Activated T-helper 9 cell treated with anti-CD3 and anti-CD28 coated beads, Interleukin-2, amount 50 U/mL, for 16 hours (primary cell): ENCODE measurements at regions not wholly inside any gene's neighbourhood (a gene's known extent, or its start where the extent isn't known, plus 50 kb on each side); places are given as distances from the start of the nearest gene placed in this dataset.

ENCODE experiments used
- DNase-seq: peaks from one replicate; pipeline ENCODE4 v3.0.0-alpha.2; 2020; ENCODE audit warnings: low read depth

GRCh38 chr4:22336822-22337221 is 179.0 kb downstream of the ADGRA3 start:
- no peak for DNase-seq

DNA sequence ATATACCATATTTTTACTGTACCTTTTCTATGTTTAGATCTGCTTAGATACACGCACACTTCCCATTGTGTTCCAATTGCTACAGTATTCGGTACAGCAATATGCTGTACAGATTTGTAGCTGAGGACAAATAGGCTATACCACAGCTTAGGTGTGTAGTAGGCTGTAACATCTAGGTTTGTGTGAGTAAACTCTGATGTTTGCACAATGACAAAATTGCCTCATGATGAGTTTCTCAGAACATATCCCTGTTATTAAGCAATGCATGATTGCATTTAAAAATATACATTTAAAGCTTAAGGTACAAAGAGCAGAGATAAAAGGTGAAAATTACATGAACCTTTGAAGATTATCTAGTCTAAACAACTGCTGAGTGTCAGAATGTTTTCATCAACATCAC is 181.7 kb downstream of the ADGRA3 start:
- no peak for DNase-seq

GRCh38 chr4:22324422-22324821 is 191.4 kb downstream of the ADGRA3 start:
- DNase-seq = no peak

DNA sequence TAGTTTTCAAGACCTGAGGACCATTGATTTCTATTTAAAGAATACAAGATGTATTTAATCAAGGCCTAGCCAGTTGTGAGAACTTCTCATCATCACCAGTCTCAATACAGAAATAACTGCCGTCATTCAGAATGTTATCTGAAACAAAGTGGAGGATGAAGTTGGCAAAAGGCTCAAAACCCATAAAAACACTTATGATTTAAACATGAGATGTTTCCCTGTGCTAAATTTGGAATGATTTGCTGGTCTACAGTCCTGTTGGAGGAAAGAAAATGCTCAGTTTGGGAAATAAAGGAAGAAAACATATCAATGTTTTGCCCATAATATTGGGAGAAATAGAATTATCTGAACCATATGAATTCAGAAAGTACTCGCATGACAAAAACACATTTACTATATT is 192.2 kb downstream of the ADGRA3 start:
- no peak for DNase-seq

- no peak for DNase-seq
Measured at GRCh38 chr4:22322996-22323395, 192.9 kb downstream of the ADGRA3 start.

GRCh38 chr4:22315628-22316027 is 200.2 kb downstream of the ADGRA3 start:
- DNase-seq = no peak

- DNase-seq = no peak
Measured at GRCh38 chr4:22313976-22314375, 201.9 kb downstream of the ADGRA3 start.

DNA sequence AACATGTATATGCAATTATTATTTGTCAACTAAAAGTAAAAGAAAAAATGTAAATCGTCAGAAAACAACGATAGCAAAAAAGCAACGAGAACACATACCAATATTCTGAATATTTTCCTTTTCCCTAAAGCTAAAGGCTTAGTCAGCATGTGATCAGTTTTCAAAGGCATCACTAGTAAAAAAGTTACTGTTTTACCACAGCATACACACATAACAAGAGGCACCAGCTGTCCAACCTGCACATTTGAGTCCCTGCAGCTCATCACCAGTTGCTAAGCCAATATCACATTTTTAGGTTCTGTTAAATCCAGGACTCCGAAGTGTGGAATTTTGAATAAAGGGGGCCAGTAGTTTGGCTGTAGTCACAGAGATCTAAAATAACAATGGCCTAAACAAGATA is 203.8 kb downstream of the ADGRA3 start:
- DNase-seq = no peak

- no peak for DNase-seq
Measured at GRCh38 chr4:22301253-22301652, 214.6 kb downstream of the ADGRA3 start.

DNA sequence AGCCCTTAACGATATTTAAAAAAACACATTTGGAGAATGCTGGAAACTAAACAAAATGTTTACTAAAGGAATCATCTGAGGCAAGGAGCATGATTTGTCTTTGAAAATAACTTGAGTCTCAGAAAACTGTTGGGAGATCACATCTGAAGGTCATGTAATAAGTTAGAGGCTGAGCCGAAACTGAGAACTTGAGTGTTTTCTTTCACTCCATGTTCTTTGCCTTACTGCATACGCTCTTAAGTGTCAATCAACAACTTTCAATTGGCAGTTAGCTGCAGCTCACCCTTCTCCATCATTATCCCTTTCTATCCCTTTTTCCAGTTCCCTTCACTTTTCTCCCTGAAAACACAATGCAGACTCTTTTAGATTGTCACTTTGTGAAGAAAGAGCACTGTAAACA is 216.2 kb downstream of the ADGRA3 start:
- DNase-seq = no peak

GRCh38 chr4:22287631-22288030 is 228.2 kb downstream of the ADGRA3 start:
- no peak for DNase-seq

DNA sequence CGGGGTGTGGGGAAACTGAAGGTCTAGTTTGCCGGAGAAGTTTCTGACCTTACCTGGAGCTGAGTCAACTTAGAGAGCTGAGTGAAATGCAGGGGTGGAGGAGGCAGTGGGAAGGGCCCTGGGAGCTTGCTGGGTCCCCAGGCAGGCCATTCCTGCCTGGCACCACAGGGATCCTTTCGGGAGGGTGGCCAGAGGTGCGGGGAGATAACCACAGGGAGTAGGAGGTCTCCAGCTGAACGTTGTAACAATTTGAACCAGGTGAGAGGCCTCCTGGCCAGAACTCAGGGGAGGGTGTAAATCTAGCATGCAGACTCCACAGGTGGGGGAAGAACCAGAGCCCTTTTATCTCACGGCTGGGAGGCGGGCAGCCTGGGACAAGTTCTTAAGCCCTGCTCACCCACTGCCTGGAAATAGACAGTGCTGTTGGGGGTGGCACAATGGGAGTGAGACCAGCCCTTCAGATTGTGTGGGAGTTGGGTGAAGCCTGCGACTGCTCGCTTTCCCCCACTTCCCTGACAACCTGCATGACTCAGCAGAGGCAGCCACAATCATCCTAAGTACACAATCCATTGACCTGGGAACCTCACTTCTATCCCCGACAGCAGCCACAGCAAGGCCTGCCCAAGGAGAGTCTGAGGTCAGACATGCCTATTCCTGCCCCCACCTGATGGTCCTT is 247.4 kb downstream of the ADGRA3 start:
- no peak for DNase-seq

DNA sequence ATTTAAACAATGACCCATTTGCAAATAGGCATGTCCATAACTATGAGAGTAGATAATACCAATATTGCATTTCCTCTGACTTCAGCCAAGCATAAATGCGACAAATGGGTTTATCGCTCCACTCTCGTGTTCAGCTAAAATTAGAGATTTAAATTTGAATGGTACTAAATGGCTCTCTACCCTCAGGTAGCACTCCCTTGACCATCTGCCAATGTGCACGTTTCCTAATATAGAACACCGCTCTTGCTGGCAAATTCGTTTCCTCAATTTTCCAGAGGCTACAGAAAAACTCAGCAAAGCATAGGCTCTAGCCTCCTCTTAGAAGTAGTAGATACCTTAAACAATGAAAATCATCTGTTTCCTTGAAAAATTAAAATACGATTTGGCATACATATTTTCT is 251.6 kb downstream of the ADGRA3 start:
- no peak for DNase-seq

DNA sequence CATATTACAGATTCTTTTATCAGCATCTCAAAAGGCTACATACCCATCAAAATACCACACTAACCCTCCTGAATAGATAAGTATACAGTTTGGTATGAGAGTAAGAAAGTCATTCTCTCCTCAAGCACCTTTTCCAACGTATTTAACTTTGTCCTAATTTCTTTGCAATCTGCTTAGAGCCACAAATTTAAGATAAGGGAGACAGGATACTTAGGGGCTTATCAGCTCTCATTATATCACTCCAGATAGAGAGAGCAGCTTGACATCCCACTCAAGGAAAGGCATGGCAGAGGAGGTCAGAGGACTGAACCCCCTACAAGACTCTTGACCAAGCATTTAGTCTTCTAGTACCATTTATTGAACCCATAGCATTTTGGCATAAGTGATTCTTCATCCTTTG is 262.4 kb downstream of the ADGRA3 start:
- no peak for DNase-seq

GRCh38 chr4:22246847-22247246 is 269.0 kb downstream of the ADGRA3 start:
- no peak for DNase-seq

DNA sequence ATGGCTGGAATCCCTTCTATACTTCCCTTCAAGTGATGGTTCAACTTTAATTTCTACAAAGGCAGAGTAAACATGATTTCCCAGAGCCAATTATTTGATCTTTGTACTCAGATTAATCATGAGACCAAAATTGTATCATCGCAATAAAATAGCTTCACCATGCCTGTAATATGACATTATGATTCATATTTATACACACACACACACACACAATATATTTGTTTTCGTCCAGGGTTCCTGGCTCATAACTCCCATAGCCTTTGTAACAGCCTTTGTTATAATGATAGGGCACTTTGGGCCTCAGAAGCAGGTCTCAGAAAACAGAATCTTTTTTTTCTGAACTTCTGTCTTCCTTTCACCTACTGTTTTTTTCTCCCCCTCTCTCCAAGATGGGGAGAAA is 270.6 kb downstream of the ADGRA3 start:
- DNase-seq = no peak

GRCh38 chr4:22241415-22241814 is 274.5 kb downstream of the ADGRA3 start:
- no peak for DNase-seq

DNA sequence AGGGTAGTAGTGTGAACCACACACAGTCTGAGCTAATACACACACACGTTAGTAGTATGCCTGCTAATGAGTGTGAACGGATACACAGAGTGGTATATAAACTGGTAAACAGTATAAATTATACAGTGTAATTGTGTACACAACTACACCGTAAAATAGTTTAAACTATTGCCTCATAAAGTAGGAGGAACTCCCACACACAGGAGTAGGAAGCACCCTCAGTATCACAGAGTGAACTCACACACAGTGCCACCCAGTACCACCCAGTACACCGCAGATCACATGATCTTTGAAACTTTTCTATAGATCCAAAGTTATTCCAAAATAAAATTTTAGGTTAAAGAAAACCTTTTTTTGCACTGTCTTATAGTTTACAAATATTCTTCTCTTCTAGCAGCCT is 275.1 kb downstream of the ADGRA3 start:
- no peak for DNase-seq

GRCh38 chr4:22238742-22239141 is 277.1 kb downstream of the ADGRA3 start:
- DNase-seq = no peak

DNA sequence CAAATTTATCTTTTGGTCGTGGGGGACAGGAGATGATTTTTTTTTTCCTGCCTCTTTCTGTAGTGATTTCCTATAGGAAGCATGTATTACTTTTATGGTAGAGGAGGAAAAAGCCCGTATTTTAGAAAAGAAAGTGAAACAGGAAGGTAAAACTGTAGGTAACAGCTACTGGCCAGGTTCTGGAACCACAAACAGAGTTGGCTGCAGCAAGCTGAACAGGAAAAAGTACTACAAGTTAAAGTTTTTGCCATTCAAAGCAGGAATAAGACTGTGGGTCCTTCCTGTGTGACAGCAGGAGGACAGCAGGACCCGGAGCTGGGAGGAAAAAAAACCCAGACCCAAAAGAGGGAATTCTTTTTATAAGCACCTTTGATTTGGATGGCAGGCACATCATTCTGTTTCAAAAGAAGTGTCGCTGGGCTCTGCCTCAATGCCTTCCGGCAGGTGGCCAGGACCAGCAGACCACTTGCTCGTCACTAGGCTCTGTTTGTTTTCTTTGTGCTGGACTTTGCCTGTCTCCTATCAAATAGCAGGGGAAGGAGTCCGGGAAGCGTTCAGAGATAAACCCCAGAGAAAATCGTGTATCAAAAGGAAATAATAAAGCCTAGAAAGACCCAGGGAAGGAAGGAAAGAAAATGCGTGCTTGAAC is 277.9 kb downstream of the ADGRA3 start:
- DNase-seq = no peak

DNA sequence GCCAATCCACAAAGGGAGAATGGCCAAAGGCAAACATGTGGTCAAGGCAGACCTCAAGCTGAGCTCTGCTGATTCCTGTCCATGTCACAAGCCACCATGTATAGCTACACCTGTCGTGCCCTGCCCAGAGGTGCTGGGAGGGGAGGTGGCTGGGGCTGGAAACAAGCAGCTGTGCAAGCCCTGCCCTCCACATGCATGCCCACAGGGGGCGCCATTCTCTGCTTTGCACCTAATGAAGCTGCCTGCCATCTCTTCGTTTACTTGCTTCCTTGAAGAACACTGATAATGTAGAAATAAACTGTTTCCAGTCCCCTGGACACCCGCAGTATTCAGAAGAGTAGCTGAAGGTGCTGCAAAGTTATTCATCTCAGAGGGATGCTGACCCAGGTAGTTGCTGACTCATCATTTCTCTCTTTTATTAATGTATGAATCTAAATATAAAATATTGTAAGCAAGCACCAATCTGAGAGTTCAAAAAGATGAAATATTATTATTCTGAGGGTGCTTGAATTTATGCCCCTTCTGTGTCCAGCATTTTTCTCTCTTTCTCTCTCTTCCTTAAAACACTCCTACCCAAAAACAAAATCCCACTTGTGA is 278.6 kb downstream of the ADGRA3 start:
- peak; percentile 1 for DNase-seq

DNA sequence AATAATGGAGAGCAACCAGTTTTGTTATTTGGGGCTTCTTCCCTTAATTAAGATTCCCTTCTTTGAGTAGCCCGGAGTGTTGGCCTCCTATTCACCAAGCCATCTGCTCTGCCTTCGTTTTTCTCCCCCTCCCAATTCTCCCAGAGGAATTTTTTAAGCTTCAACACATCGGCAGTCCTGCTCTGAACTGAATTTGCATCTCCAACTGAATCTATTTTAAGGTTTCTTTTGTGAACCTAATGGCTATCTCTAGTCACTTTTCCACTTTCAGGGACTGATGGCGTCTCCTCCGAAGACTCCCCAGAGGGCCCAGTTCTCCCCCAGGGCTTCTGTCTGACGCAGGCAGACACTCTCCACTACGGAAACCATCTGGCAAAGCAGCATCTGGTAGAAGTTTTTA is 280.2 kb downstream of the ADGRA3 start:
- DNase-seq = no peak

- no peak for DNase-seq
Measured at GRCh38 chr4:22233230-22233629, 282.6 kb downstream of the ADGRA3 start.

- no peak for DNase-seq
Measured at GRCh38 chr4:22220965-22221364, 272.4 kb upstream of the KCNIP4 start.
